Progenitor cell of endocrine pancreas (in vitro differentiated cells): ENCODE measurements at regions not wholly inside any gene's neighbourhood (a gene's known extent, or its start where the extent isn't known, plus 50 kb on each side); places are given as distances from the start of the nearest gene placed in this dataset.
"Not testable (repeated sequence)": the region's sequence is repeated elsewhere in the genome, so short reads cannot be mapped to it uniquely, and the experiment has no call there.

Experiments used
- DNase-seq: peaks from one replicate; pipeline ENCODE4 v3.0.0; 2021; ENCODE audit warnings: low spot score; ENCODE audit not compliant: unreplicated experiment
- H3K27ac Mint-ChIP-seq: 2 replicates; pipeline ENCODE4 v1.8.0; 2021; ENCODE audit warnings: mild to moderate bottlenecking, moderate library complexity, mixed read lengths
- H3K27me3 Mint-ChIP-seq: 2 replicates; pipeline ENCODE4 v1.8.0; 2021; ENCODE audit warnings: mixed read lengths
- H3K36me3 Mint-ChIP-seq: 2 replicates; pipeline ENCODE4 v1.8.0; 2022; ENCODE audit warnings: mixed read lengths; ENCODE audit not compliant: insufficient read depth
- H3K4me1 Mint-ChIP-seq: 2 replicates; pipeline ENCODE4 v1.8.0; 2021; ENCODE audit warnings: low read depth, mixed read lengths
- H3K4me3 Mint-ChIP-seq: 2 replicates; pipeline ENCODE4 v1.8.0; 2021; ENCODE audit warnings: low read depth, mild to moderate bottlenecking, moderate library complexity, mixed read lengths
- H3K9me3 Mint-ChIP-seq: 2 replicates; pipeline ENCODE4 v1.8.0; 2021; ENCODE audit warnings: low read depth, mixed read lengths
- CTCF ChIP-seq: fragments of 200-600 bp; sonication (generic); IDR thresholded peaks from one replicate; pipeline ENCODE4 v1.5.0; 2021; ENCODE audit warnings: antibody characterized with exemption, mild to moderate bottlenecking; ENCODE audit not compliant: unreplicated experiment

- peak; percentile 82 for TF ChIP-seq CTCF
- peaks cover 39% of the 10 kb centered on the region for H3K27me3 Mint-ChIP-seq
Measured at GRCh38 chr3:139111392-139112229, 66.9 kb upstream of the PRR23C start.

DNA sequence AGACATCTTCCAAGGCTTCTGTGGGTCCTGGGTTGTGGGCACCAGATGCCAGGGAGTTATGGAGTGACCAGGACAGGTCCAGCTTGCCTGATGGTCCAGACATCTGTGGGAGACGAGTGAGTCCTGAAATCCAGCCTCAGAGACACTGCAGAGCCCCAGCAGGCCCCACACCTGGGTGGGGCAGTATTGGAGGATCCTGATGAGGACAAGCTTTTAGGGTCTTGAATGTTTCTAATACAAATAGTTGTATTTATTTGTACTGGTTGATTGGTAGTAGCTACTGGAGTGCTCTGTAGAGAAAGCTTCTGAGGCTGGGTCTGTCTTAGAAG is 67.5 kb upstream of the PRR23C start:
- no peaks in the 10 kb centered on the region for H3K9me3 Mint-ChIP-seq
- no peak for DNase-seq
- no peak for TF ChIP-seq CTCF

More at GRCh38 chr3:139111392-139112229, 66.9 kb upstream of the PRR23C start:
- Mint-ChIP-seq H3K27ac (no peak overlapping the region), H3K9me3 (no peaks in the 10 kb centered on the region), H3K4me3 (no peak overlapping the region), H3K36me3 (no peaks in the 10 kb centered on the region), H3K4me1 (peaks cover 1% of the 10 kb centered on the region)
- DNase-seq = peak; percentile 56

GRCh38 chr3:139113231-139113992 is 68.7 kb upstream of the PRR23C start:
- Mint-ChIP-seq H3K27ac (no peak overlapping the region), H3K36me3 (no peaks in the 10 kb centered on the region), H3K4me3 (no peak overlapping the region), H3K9me3 (no peaks in the 10 kb centered on the region), H3K4me1 (no peaks in the 10 kb centered on the region), H3K27me3 (peaks cover 39% of the 10 kb centered on the region)
- no peak for TF ChIP-seq CTCF
- DNase-seq = no peak

More for the DNA sequence above, 67.5 kb upstream of the PRR23C start:
- H3K36me3 Mint-ChIP-seq = no peaks in the 10 kb centered on the region
- no peak overlapping the region for H3K27ac Mint-ChIP-seq
- H3K27me3 Mint-ChIP-seq = peaks cover 39% of the 10 kb centered on the region
- H3K4me1 Mint-ChIP-seq = no peaks in the 10 kb centered on the region
- no peak overlapping the region for H3K4me3 Mint-ChIP-seq

DNA sequence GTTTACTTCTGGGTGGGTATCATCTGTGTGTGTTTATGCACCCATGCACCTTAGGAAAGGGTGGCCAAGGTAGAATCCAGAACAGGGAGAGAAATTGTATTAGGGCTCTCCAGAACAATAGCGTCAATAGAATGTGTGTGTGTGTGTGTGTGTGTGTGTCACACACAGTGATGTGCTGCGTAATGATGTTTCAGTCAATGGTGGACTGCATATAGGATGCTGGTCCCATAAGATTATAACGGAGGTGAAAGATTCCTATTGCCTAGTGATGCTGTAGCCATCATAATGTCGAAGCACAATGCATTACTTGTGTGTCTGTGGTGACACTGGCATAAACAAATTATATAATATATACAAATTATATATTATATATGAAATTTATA is 69.3 kb upstream of the PRR23C start:
- Mint-ChIP-seq H3K36me3 (no peaks in the 10 kb centered on the region), H3K9me3 (no peaks in the 10 kb centered on the region), H3K27ac (no peak overlapping the region), H3K27me3 (peaks cover 39% of the 10 kb centered on the region), H3K4me3 (no peak overlapping the region), H3K4me1 (no peaks in the 10 kb centered on the region)
- no peak for TF ChIP-seq CTCF
- no peak for DNase-seq

- H3K27ac Mint-ChIP-seq = not testable (repeated sequence)
Measured at GRCh38 chr3:139116631-139117030, 71.9 kb upstream of the PRR23C start.

More at GRCh38 chr3:139116631-139117030, 71.9 kb upstream of the PRR23C start:
- H3K4me1 Mint-ChIP-seq, H3K9me3 Mint-ChIP-seq, DNase-seq, H3K4me3 Mint-ChIP-seq, H3K36me3 Mint-ChIP-seq: not testable (repeated sequence)
- H3K27me3 Mint-ChIP-seq = peaks cover 19% of the 10 kb centered on the region
